ENCODE measurements at regions not wholly inside any gene's neighbourhood (a gene's known extent, or its start where the extent isn't known, plus 50 kb on each side); places are given as distances from the start of the nearest gene placed in this dataset.

DNA sequence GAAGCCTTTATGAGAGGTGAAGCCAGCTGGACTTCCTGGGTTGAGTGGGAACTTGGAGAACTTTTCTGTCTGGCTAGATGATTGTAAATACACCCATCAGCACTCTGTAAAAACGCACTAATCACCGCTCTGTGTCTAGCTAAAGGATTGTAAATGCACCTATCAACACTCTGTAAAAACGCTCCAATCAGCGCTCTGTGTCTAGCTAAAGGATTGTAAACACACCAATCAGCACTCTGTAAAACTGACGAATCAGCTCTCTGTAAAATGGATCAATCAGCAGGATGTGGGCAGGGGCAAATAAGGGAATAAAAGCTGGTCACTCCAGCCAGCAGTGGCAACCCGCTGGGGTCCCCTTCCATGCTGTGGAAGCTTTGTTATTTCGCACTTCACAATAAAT lies 163.6 kb upstream of the SLC39A10 start:
- TF ChIP-seq, protein P1, sequence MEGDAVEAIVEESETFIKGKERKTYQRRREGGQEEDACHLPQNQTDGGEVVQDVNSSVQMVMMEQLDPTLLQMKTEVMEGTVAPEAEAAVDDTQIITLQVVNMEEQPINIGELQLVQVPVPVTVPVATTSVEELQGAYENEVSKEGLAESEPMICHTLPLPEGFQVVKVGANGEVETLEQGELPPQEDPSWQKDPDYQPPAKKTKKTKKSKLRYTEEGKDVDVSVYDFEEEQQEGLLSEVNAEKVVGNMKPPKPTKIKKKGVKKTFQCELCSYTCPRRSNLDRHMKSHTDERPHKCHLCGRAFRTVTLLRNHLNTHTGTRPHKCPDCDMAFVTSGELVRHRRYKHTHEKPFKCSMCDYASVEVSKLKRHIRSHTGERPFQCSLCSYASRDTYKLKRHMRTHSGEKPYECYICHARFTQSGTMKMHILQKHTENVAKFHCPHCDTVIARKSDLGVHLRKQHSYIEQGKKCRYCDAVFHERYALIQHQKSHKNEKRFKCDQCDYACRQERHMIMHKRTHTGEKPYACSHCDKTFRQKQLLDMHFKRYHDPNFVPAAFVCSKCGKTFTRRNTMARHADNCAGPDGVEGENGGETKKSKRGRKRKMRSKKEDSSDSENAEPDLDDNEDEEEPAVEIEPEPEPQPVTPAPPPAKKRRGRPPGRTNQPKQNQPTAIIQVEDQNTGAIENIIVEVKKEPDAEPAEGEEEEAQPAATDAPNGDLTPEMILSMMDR (IDR thresholded peaks at IDR 0.05), result no peak
- no peak for TF ChIP-seq POLR2A (IDR thresholded peaks at IDR 0.05)

Measured in lower leg skin (tissue), 3 donors.